ENCODE measurements at regions not wholly inside any gene's neighbourhood (a gene's known extent, or its start where the extent isn't known, plus 50 kb on each side); places are given as distances from the start of the nearest gene placed in this dataset.

DNA sequence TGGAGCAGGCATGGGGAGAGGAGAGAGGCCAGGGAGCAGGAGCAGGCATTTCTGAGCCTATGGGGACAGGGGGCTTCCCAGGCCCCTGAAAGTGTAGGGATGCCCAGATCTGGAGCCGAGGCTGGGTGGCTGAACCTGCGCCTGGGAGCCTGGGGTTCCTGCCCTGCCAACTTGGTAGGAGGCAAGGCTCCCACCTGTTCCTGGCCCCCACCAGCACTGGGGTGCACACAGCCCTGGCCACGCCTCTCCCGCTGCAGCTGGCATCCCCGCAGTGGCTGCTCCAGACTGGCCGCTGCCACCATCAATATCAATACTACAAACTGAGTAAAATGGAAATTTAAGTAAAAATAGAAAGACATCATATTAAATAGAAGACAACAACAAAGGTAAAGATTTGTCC is 684.9 kb upstream of the MAP3K7 start:
- H3K9me3 ChIP-seq (ENCODE audit: insufficient read depth, low read length), result no peaks in the 10 kb centered on the region
- no peaks in the 10 kb centered on the region for H3K36me3 ChIP-seq (replicated peaks; ENCODE audit: low read depth, low read length)
- H2AFZ ChIP-seq (ENCODE audit: low read depth, low read length), result no peak overlapping the region
- no peak overlapping the region for H3K4me2 ChIP-seq (ENCODE audit: low read length)
- H3K4me1 ChIP-seq (ENCODE audit: low read length), result no peaks in the 10 kb centered on the region
- no peak overlapping the region for H3K4me3 ChIP-seq (ENCODE audit: low read length)
- no peak overlapping the region for H3K27ac ChIP-seq (ENCODE audit: low read length)
- no peak for TF ChIP-seq EZH2phosphoT487 (IDR thresholded peaks at IDR 0.05; ENCODE audit: low read depth)
- TF ChIP-seq, protein P1, sequence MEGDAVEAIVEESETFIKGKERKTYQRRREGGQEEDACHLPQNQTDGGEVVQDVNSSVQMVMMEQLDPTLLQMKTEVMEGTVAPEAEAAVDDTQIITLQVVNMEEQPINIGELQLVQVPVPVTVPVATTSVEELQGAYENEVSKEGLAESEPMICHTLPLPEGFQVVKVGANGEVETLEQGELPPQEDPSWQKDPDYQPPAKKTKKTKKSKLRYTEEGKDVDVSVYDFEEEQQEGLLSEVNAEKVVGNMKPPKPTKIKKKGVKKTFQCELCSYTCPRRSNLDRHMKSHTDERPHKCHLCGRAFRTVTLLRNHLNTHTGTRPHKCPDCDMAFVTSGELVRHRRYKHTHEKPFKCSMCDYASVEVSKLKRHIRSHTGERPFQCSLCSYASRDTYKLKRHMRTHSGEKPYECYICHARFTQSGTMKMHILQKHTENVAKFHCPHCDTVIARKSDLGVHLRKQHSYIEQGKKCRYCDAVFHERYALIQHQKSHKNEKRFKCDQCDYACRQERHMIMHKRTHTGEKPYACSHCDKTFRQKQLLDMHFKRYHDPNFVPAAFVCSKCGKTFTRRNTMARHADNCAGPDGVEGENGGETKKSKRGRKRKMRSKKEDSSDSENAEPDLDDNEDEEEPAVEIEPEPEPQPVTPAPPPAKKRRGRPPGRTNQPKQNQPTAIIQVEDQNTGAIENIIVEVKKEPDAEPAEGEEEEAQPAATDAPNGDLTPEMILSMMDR (IDR thresholded peaks at IDR 0.05; ENCODE audit: low read depth, low read length), result no peak
- H4K20me1 ChIP-seq (ENCODE audit: insufficient read depth, low read length), result no peaks in the 10 kb centered on the region
- H3K27me3 ChIP-seq (ENCODE audit: low read depth, low read length), result no peaks in the 10 kb centered on the region
- H3K79me2 ChIP-seq (ENCODE audit: low read length), result no peaks in the 10 kb centered on the region
- no peak overlapping the region for H3K9ac ChIP-seq (ENCODE audit: low read length)

DNA sequence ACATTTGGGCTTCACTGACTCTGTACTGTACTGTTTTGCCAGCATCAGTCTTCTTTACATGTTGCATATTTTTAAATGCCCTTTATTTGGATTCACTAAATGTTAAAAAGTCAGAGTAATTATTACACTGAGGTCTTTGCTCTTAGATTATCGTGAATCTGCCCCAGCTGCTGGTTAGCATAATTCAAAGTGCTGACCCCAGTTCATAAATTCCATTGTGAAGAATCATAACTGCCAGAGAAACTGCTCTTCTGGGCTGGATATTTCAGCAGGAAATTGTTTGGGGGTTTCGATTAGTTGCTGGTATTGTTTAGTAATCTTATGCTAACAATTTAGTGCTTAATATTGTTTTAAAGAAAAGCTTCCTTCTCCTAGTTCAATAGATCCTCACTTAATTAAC is 682.1 kb upstream of the MAP3K7 start:
- Histone ChIP-seq H3K4me1 (ENCODE audit: low read length) (no peaks in the 10 kb centered on the region), H3K4me3 (ENCODE audit: low read length) (no peak overlapping the region), H3K36me3 (replicated peaks; ENCODE audit: low read depth, low read length) (no peaks in the 10 kb centered on the region), H3K27ac (ENCODE audit: low read length) (no peak overlapping the region), H3K79me2 (ENCODE audit: low read length) (no peaks in the 10 kb centered on the region), H3K9me3 (ENCODE audit: insufficient read depth, low read length) (no peaks in the 10 kb centered on the region), H4K20me1 (ENCODE audit: insufficient read depth, low read length) (no peaks in the 10 kb centered on the region), H3K9ac (ENCODE audit: low read length) (no peak overlapping the region), H3K4me2 (ENCODE audit: low read length) (no peak overlapping the region), H3K27me3 (ENCODE audit: low read depth, low read length) (no peaks in the 10 kb centered on the region), H2AFZ (ENCODE audit: low read depth, low read length) (no peak overlapping the region)
- TF ChIP-seq, protein P1 (IDR thresholded peaks at IDR 0.05; ENCODE audit: low read depth, low read length), result no peak
- no peak for TF ChIP-seq EZH2phosphoT487 (IDR thresholded peaks at IDR 0.05; ENCODE audit: low read depth)

- no peak overlapping the region for H3K27ac ChIP-seq (ENCODE audit: low read length)
- H3K27me3 ChIP-seq (ENCODE audit: low read depth, low read length), result no peaks in the 10 kb centered on the region
- H3K9ac ChIP-seq (ENCODE audit: low read length), result no peak overlapping the region
- TF ChIP-seq EZH2phosphoT487 (IDR thresholded peaks at IDR 0.05; ENCODE audit: low read depth), result no peak
- TF ChIP-seq, protein P1 (IDR thresholded peaks at IDR 0.05; ENCODE audit: low read depth, low read length), result no peak
- no peak overlapping the region for H3K4me2 ChIP-seq (ENCODE audit: low read length)
- no peak overlapping the region for H2AFZ ChIP-seq (ENCODE audit: low read depth, low read length)
- H4K20me1 ChIP-seq (ENCODE audit: insufficient read depth, low read length), result no peaks in the 10 kb centered on the region
- H3K9me3 ChIP-seq (ENCODE audit: insufficient read depth, low read length), result no peaks in the 10 kb centered on the region
- no peaks in the 10 kb centered on the region for H3K79me2 ChIP-seq (ENCODE audit: low read length)
- H3K36me3 ChIP-seq (replicated peaks; ENCODE audit: low read depth, low read length), result no peaks in the 10 kb centered on the region
- H3K4me1 ChIP-seq (ENCODE audit: low read length), result no peaks in the 10 kb centered on the region
- H3K4me3 ChIP-seq (ENCODE audit: low read length), result no peak overlapping the region
Observed at GRCh38 chr6:91267246-91267645, 680.4 kb upstream of the MAP3K7 start.

- H2AFZ ChIP-seq (ENCODE audit: low read depth, low read length), result no peak overlapping the region
- TF ChIP-seq, protein P1 (IDR thresholded peaks at IDR 0.05; ENCODE audit: low read depth, low read length), result no peak
- no peak for TF ChIP-seq EZH2phosphoT487 (IDR thresholded peaks at IDR 0.05; ENCODE audit: low read depth)
- no peaks in the 10 kb centered on the region for H3K4me1 ChIP-seq (ENCODE audit: low read length)
- no peak overlapping the region for H3K4me3 ChIP-seq (ENCODE audit: low read length)
- no peaks in the 10 kb centered on the region for H3K27me3 ChIP-seq (ENCODE audit: low read depth, low read length)
- H3K79me2 ChIP-seq (ENCODE audit: low read length), result no peaks in the 10 kb centered on the region
- H3K4me2 ChIP-seq (ENCODE audit: low read length), result no peak overlapping the region
- H3K9ac ChIP-seq (ENCODE audit: low read length), result no peak overlapping the region
- no peaks in the 10 kb centered on the region for H4K20me1 ChIP-seq (ENCODE audit: insufficient read depth, low read length)
- H3K27ac ChIP-seq (ENCODE audit: low read length), result no peak overlapping the region
- H3K9me3 ChIP-seq (ENCODE audit: insufficient read depth, low read length), result no peaks in the 10 kb centered on the region
- no peaks in the 10 kb centered on the region for H3K36me3 ChIP-seq (replicated peaks; ENCODE audit: low read depth, low read length)
Observed at GRCh38 chr6:91266156-91266555, 679.3 kb upstream of the MAP3K7 start.

All from OCI-LY3 (cell line).